Activated CD8-positive, alpha-beta memory T cell treated with anti-CD3 and anti-CD28 coated beads, Interleukin-2, amount 50 U/mL, for 48 hours (primary cell): ENCODE measurements at regions not wholly inside any gene's neighbourhood (a gene's known extent, or its start where the extent isn't known, plus 50 kb on each side); places are given as distances from the start of the nearest gene placed in this dataset.

Source experiments
- DNase-seq: peaks from one replicate; pipeline ENCODE4 v3.0.0-alpha.2; 2020

- no peak for DNase-seq
Measured at GRCh38 chr10:3016016-3016415, 51.3 kb upstream of the PFKP start.

DNA sequence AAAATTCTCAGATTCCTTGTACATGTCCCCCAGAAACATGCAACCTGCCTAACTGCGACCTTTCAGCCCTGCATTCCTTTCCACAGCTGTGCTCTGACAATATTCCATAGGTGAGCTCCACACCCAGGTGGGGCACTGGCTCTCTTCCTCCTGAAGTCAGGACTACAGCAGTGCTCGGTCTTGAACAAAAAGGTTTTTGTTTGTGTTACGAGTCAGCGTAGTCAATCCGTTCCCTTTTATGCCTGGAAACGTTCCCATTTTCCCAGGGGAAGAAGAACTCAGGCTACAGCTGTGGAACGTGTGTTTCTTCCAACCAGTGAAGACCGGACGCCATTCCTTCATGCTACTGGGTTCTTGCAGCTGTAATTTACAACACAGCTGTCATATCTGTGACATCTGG lies 52.4 kb upstream of the PFKP start:
- no peak for DNase-seq

DNA sequence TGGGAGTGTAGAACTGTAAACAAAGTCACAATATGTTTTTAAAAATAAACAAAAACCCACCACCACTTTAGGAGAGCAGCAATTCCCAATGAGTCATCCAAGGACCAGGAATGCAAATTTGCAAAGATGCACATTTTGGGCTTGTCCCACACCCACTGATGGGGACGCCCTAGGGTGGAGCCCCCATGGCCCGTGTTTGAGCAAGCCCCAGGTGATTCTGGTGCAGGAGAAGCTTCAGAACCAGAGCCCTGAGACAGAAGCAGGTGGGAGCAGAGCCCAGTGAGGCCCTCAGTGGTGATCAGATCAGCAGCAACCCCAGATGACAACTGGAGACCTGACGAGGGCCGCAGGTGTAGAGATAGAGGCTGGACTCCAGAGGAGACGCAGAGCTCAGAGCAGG lies 55.1 kb upstream of the PFKP start:
- DNase-seq: no peak

DNA sequence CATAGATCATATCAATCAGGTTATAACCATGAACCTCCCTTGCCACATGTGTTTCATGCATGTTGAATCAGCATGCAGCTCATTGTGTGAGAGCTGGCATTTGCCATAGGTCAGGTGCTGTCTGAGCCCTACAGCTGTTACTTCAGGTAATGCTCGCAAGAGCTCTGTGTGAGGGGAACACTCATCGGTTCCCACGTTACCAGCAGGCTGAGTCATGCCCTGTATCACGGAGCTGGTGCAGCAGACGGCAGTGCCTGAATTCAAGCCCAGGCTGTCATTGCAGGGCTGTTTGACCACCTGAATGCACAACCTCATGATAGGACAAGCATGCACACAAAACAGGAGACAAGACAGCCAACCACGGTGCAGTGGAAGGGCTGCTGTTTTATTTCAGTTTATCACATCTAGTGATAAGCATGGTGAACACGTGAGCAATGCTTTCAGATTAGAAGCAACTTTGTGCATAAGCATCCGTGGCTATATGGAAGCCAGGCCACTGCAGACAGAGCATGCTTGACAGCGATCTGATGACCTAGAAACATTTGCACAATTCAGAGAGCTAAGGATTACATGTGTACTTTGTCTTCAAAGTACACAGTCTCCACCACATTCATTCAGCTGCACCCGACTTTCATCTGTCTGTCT lies 56.4 kb upstream of the PFKP start:
- no peak for DNase-seq

GRCh38 chr10:3010334-3010733 lies 57.0 kb upstream of the PFKP start:
- DNase-seq: no peak

- no peak for DNase-seq
Measured at GRCh38 chr10:3009341-3009740, 58.0 kb upstream of the PFKP start.

DNA sequence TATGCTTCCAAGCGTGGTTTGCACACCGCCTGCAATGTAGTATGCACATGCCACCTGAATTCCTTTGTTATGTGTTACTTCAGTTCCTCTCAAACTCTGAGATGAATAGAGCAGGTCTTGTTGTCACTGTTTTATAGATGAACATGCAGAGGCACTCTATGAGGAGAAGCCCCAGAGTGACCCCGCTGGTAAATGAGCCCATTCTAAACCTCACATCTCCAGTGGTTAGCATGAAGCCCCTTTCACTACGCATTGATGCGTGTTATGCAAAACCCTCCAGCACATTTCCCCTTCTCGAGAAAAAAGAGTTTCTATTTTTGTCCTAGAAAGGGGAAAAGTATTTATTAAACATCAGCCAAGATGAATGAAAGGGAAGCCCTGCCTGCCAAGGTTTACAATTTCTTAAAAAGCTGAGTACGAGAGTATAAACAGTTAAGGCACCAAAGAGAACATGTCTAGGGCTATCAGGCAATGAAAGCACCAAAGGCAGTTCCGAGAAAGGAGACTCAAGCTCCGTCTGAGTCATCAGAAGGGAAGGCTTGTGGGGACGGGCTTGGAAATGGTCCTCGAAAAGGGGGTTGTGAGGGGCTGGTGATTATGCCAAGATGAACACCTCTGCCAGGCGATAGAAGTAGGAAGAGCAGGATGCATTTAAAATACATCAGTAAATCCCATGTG lies 58.7 kb upstream of the PFKP start:
- no peak for DNase-seq

DNA sequence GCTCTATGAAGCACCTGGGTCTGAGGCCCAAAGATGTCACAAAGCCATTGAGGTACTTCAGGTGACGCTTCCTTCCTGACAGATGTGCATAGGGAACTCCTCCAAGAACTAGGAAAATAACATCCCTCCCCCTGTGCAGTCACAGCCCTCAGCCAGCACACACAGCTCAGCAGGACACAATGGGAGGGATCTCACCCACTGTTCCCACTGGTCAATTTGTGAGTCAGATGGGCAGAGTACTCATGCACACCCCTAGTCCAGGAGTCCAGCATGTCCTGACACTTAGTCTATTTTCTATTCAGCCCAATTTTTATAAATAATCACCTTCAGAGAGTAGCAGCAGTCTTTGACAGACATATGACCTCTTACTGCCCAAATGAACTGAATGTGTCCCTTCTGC lies 60.7 kb upstream of the PFKP start:
- no peak for DNase-seq

DNA sequence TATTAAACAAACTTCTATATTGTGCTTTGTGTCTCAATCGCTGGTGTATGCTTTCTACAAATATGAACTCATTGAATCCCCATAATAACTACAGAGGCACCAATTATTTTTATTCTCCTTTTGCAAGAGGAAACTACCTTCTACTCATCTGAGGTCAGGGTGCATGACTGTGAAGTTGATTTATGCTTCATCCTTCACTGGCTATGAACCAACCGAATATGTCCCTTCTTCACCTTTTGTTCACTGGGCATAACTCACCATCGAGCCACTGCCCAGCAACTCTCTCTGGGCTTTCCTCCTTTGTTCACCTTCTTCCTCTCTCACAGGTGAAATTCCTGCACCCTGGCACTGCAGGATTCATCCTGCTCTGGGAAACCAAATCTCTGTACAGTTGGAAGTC lies 61.3 kb upstream of the PFKP start:
- no peak for DNase-seq

DNA sequence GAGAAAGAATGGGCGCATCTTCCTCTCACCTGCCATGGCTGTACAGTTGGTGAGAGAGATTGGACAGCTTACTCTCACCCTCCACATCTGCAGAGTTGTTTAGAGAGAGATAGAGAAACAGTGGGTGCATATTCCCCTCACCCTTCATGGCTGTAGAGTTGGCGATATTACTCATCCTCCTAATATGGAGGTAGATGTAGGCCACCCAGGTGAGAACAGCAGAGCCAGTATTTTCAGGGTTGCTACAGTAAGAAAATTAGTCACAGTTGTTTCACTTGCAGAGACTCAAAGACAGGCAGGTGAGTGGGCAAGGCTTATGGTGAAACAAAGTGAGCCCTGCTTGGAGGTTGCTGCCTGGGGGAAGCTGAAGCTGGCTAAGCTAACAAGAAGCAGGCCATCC lies 65.0 kb upstream of the PFKP start:
- no peak for DNase-seq

- no peak for DNase-seq
Measured at GRCh38 chr10:3000048-3000447, 67.3 kb upstream of the PFKP start.

DNA sequence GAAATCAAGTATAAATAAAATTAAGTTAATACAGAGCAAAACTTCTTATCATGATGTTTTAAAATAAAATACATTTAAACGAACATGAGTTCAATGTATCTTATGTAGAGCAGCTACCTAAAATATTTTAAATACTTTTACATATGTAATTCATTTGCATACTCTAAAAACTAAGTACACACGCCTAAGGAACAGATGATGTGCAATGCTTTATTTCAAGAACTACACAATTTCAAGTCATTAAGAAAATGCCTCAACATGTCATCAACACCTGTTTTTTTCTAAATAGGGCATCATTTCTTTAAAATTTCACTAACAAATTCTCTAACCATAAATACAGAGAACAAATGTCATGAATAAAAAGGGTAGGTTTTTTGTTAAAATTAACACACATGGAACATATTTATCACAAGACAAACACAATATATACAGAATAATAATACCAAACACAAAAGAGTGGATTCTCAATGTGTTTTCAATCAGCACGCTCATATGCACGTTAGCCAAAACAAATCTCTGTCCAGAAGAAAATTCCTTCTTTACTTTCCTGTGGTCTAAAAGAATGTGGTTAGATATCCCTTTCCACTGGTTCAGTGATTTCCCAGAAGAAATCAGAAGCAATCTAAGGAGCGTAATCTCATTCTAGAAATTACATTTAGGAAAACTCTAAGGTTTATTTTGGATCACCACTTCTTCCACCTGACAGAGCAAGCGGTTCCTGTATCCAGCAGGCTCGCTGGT lies 73.0 kb upstream of the PFKP start:
- DNase-seq: no peak

DNA sequence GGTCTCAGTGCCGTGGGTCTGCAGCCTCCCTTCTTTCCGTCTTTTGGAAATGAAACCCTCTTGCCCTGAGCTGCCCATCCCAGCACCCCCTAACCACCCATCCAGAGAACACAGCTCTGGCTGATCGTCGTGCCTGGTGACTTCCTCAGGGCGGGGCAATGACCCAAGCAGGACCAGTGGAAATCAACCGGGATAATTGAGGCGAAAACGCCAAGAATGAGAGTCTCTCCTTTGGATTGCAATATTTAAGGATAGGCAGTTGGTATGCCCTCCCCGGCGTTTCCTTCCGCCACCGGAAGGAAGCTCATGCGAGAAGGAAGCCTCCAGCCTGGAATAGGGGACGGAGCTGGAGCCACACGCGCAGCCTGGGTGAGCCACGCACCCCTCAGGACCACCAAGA lies 73.7 kb upstream of the PFKP start:
- DNase-seq: no peak

- no peak for DNase-seq
Measured at GRCh38 chr10:2992401-2993198, 74.7 kb upstream of the PFKP start.

GRCh38 chr10:2990764-2991163 lies 76.6 kb upstream of the PFKP start:
- no peak for DNase-seq

GRCh38 chr10:2989292-2989947 lies 77.9 kb upstream of the PFKP start:
- no peak for DNase-seq

GRCh38 chr10:2987185-2987768 lies 80.1 kb upstream of the PFKP start:
- DNase-seq: no peak

- no peak for DNase-seq
Measured at GRCh38 chr10:2986391-2986801, 81.0 kb upstream of the PFKP start.

GRCh38 chr10:2985729-2986232 lies 81.6 kb upstream of the PFKP start:
- DNase-seq: no peak

- no peak for DNase-seq
Measured at GRCh38 chr10:2984682-2985081, 82.7 kb upstream of the PFKP start.

DNA sequence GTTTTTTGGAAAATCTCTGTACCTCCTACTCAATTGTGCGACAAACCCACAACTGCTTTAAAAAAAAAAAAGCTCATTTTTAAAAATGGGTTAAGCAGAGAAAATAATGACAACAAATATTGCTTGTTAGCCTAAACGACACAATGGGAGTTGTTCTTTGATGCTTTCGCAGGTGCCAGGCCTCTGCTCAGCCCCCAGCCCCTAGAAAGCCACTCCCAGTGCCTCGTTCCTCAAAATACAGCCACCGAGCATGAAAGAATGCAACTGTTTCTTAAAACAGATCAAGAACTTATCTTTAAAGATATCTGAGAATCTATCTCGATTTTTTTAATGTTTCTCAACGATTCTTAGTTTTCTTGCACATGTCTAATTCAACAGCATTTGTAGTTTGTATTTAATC lies 85.2 kb upstream of the PFKP start:
- DNase-seq: no peak

DNA sequence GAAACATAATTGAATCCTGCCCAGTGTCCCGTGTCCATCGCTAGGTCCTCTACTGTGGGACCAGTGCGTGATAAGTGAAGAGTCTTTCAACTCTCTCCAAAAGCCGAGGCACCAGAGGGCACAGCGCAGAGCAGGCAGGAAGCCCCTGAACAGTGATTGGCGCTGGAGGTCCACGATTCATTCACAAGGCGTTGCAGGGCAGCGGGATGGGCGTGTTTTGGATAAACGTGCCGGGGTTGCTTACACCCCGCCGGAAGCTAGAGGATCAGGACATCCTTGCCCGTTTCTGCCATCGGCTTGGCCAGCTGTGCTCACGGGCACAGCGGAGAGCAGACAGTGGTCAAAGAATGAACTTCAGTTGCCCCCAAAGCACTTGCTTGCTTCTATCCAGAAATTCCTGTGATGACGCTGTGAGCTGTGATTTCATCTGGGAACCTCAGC lies 86.0 kb upstream of the PFKP start:
- no peak for DNase-seq
